Stomach (tissue), 4 donors: ENCODE measurements at regions not wholly inside any gene's neighbourhood (a gene's known extent, or its start where the extent isn't known, plus 50 kb on each side); places are given as distances from the start of the nearest gene placed in this dataset.

Source experiments
- EP300 ChIP-seq: sonication (generic); formaldehyde crosslinking; IDR thresholded peaks from one replicate; pipeline ENCODE4 v1.6.1; 2017; ENCODE audit warnings: antibody characterized with exemption
- POLR2A ChIP-seq, 4 donors: fragments of 450-650 bp; IDR thresholded peaks; one replicate each; pipeline ENCODE4 v1.6.1; 2016; ENCODE audit warnings: antibody characterized with exemption in 4 of 4, control low read depth in 2 of 4, mild to moderate bottlenecking in 1 of 4, moderate library complexity in 1 of 4
- POLR2AphosphoS5 ChIP-seq, 3 donors: sonication (generic); formaldehyde crosslinking; IDR thresholded peaks; one replicate each; pipeline ENCODE4 v1.6.1; 2016; ENCODE audit warnings: antibody characterized with exemption in 3 of 3
- TF ChIP-seq, protein P1 (sequence below), 7 experiments: fragments of 450-650 bp in 4 of 7; fragments of 200-600 bp in 3 of 7; sonication (generic) in 3 of 7; IDR thresholded peaks; one replicate each; pipeline ENCODE4 v1.5.1; 2016 to 2019; ENCODE audit warnings: antibody characterized with exemption in 7 of 7, control low read depth in 2 of 7, mild to moderate bottlenecking in 1 of 7

DNA sequence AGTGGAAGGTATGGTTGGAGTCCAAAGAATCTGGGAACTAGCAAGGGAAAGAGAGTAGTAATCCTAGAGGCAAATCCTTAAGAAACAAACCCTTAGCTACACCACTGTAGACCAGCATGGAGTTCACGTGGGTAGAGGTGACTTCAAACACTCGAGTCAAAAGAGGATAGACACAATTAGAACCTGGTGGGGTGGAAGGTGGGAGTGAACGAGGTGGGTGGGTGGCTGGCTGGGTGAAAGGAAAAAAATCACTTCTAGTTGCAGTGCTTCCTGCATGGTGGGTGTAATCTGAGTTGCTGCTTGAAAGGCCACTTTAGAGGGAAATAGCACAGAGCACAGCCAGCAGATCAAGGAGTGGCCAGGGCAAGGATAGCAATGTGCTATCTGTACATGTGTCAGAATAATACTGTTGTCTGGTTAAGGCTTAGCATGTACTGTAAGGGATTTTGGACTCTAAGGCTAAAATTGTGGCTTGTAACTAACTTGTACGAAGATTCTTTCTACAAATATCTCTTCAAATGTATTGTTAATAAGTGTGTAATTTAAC is 356.2 kb downstream of the GRIA2 start:
- TF ChIP-seq POLR2A (IDR thresholded peaks at IDR 0.05) (no peak), EP300 (no peak), POLR2AphosphoS5 (IDR thresholded peaks at IDR 0.05) (no peak)
- TF ChIP-seq, protein P1, sequence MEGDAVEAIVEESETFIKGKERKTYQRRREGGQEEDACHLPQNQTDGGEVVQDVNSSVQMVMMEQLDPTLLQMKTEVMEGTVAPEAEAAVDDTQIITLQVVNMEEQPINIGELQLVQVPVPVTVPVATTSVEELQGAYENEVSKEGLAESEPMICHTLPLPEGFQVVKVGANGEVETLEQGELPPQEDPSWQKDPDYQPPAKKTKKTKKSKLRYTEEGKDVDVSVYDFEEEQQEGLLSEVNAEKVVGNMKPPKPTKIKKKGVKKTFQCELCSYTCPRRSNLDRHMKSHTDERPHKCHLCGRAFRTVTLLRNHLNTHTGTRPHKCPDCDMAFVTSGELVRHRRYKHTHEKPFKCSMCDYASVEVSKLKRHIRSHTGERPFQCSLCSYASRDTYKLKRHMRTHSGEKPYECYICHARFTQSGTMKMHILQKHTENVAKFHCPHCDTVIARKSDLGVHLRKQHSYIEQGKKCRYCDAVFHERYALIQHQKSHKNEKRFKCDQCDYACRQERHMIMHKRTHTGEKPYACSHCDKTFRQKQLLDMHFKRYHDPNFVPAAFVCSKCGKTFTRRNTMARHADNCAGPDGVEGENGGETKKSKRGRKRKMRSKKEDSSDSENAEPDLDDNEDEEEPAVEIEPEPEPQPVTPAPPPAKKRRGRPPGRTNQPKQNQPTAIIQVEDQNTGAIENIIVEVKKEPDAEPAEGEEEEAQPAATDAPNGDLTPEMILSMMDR (IDR thresholded peaks at IDR 0.05): no peak
